Urothelium cell line (cell line): ENCODE measurements at regions not wholly inside any gene's neighbourhood (a gene's known extent, or its start where the extent isn't known, plus 50 kb on each side); places are given as distances from the start of the nearest gene placed in this dataset.
"Not testable (repeated sequence)": the region's sequence is repeated elsewhere in the genome, so short reads cannot be mapped to it uniquely, and the experiment has no call there.

Experiments used
- DNase-seq: peaks from one replicate; pipeline ENCODE4 v3.0.0; 2011; ENCODE audit warnings: low spot score, mixed read lengths
- FAIRE-seq: peaks from 2 replicates; lab custom pipeline; 2011; peaks lifted over from hg19 to GRCh38; lab: Jason Lieb, UNC

DNA sequence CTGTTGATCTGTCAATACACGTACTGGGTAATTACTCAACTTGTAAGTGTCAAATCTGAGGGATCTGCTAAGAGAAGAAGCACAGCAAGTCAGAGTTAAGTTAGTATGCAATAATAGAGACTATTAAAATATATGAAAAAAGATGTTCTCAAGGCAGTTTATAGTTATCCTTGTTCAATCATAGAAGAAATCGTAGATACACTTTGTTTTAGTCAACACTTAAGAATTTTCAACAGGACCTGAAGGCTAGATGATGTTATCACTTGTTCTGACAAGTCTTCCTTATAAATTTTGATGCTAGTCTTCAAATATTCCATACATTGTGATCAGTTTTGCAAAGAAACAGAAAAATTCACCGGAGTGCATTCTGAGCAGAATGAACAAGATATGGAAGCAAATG, 91.1 kb upstream of the KCNQ5 start:
- DNase-seq = no peak
- FAIRE-seq = no peak

DNA sequence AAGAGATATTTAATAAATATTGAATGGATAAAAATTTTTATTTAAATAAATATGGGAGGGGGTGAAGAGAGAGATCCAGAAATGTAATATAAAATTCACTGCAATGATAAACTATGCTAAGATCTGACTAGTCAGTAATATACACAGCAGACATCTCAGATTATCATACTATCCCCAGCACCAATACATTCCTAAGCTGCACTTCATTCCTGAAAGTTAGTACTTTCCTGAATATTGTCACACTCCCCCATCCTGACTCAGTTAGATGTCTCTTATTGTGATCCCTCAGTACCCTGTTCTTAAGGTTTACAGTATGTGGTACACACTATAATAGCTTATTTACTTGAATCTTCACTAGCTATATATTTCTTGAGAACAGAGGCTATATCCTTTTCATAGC, 88.3 kb upstream of the KCNQ5 start:
- no peak for FAIRE-seq
- no peak for DNase-seq

DNA sequence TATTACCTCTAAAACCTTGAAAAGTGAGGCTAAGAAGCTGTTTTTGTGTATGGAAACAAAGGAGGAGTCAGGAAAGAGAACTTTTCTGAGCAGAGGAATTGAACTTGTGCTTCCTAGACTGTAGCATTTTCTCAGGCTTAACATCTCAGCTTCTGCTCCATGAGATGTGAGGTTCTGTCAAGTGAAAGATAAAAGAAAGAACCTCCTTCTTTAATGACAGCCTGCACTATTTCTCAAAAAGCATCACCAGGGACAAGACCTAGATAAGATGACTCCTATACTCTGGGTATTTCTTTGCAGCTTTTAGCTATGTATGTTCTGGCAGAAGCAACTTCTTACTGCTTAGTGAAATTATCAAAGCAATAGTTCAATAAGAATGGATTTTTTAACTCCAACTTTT, 87.6 kb upstream of the KCNQ5 start:
- FAIRE-seq (no peak), DNase-seq (no peak)

DNA sequence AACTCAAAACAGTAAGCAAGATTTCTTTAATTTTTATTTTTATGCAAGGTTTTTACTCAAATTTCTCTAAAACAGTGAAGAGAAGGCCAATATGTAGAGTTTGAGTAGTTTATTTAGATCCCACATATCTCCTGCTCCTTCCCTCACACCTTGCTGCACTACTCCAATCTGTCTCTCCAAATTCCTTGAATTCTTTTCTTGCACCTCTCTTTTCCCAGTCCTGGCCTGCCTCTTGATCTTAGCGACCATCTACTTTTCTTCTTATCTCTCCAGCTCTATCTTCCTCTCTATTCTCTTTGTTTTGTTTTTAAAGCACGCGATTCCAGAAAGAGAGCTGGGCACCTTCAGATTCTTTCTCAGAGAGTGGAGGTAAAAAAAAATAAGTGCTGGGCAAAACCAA, 86.7 kb upstream of the KCNQ5 start:
- DNase-seq (no peak), FAIRE-seq (no peak)

DNA sequence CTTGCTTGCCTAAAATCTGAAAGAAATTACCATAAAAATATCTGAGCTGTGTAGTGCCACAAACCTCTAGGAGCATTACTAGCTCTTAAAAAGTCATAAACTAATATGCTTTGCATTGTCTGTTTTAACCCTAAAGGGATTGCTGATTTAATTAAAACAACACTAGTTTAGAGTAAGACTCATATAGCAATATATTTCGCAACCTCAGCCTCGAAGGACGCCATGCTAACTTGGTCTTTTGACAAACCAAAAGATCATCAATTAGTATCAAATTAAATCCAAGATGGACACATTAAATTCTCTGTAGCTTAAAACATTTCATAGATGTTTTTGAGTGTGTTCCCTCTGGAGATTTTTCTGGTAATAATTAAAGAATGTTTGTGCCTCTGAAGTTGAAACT, 74.8 kb upstream of the KCNQ5 start:
- FAIRE-seq = no peak
- DNase-seq = no peak

DNA sequence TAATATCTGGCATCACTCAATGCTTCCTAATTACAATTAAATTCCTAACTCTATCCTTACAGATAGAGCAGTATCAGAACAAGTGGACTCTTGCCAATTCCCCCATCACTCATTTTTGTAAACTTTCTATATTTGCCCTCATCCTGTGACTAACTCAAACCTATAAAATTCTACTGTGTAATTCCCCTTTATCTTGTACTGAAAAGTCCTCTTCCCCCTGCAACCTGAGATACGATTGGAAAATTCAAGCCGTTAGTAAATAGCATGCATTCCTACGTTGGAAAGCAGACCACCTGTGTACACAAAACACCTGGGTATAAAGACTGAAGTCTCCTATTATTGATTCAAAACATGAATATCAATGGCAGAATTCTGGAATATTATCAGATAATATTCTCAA, 70.4 kb upstream of the KCNQ5 start:
- peak; percentile 6 for DNase-seq
- FAIRE-seq = no peak

DNA sequence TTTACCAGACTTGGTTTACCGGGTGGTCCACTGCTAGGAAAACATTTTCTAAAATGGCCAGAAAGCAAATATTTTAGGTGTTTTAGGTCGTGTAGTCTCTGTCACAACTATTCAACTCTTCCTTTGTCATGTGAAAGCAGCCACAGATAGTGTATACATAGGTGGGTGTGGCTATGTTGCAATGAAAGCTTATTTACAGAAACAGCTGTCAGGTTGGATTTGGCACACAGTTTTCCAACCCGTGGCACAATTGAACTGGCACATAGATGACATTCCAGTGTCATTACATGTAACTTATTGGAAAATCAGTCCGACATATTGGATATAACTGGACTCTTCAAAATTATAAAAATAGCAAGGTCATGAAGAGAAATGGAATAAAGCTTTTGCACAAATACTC, 68.9 kb upstream of the KCNQ5 start:
- peak; percentile 14 for DNase-seq
- no peak for FAIRE-seq

DNA sequence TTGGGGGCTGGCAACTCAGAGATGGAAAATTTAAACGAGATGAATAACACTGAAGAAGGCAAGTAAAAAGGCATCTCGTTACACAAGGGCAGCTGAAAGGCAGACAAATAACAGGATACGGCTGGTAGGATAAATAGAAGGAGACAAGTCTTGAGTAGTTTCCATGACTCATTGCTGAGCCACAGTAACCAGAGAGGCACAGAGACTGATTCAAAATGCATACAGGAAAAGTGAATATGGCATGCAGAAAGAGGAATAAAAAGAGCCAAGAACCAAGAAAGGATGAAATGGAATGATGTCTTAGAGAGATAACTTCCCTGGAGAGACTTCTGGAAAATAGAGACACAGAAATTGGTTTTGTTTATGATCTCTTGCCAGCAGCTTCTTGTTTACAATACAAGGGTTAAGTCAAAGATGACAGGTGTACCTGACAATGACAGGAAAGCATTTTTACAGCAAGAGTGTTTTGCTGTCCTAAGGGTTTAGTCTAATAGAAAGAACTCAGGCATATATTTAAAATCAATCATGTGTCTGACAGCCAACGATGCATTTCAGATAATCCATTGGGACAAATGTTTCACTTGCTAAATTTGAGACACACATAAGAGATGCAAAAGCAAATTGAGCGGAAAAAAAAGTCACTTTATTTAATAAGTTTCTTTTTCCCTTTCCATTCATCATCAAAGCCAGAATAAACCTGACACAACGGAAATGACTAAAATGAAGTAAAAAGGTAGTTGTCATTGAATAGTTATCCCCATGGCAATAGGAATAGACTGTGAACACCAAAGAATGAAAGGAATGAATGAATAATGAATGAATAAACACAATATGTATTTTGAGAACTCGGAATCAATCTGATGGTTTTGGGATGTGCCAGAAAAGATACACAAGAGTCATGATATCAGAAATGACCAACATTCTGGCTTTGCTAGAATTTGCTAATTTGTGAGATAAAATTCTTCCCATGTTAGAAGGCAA, 68.0 kb upstream of the KCNQ5 start:
- peak; percentile 35 for FAIRE-seq
- DNase-seq = peak; percentile 66

DNA sequence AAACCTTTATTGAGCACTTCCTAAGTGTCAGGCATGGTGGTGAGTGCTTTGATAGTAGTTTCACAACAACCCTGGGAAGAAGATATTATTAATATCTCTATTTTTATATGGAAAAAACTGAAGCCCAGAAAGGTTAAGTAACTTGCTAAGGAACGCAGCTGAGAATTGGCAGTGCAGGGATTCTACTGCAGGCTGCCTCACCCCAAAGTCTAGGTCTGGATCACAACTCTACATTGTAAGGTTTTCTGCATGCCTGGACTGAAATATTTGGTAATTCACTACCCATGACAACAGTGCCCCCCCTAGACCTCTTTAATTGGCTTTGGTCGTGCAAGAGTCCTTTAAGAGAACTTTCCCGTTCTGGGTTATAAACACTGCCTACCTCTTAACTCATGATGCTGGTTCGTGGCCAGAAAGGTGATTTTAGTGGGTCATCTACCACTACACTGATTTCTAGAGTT, 67.1 kb upstream of the KCNQ5 start:
- peak; percentile 76 for FAIRE-seq
- DNase-seq = no peak

DNA sequence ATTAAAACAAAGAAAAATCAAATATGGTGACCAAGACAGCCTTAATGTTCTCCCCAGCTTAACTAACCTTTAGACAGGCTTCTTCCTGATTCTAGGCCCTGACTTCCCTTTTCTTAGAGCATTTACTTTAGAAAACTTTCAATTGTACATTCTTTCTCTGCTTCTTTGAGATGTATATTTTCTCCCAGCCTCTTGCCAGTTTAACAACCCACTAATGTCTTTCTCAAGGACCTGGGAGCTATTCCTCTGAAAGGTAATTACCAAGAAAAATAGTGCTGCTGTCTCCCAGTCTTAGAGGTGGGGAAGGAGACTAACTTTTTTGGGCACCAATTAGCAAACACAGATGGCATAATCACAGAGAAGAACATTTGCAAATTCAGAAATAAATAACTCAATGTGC, 62.8 kb upstream of the KCNQ5 start:
- FAIRE-seq (no peak), DNase-seq (no peak)

DNA sequence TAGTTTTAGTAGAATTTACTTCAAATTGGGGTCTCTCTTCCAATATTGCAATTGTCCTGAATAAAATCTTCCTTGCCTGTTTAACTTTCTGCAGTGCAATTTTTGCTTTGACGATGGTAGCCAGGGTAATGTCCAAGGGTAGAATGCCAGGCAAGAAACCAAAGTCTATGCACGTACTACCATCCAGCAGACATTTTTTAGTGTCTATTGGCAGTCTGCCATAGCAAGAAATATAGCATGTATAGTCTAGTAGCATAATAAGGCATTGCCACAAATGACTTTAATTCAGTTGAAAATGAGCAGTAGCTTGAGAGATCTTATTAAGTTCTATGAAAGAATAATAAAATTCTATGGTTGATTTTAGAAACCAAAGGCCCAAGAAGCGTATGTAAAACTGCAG, 62.3 kb upstream of the KCNQ5 start:
- no peak for DNase-seq
- FAIRE-seq = no peak

DNA sequence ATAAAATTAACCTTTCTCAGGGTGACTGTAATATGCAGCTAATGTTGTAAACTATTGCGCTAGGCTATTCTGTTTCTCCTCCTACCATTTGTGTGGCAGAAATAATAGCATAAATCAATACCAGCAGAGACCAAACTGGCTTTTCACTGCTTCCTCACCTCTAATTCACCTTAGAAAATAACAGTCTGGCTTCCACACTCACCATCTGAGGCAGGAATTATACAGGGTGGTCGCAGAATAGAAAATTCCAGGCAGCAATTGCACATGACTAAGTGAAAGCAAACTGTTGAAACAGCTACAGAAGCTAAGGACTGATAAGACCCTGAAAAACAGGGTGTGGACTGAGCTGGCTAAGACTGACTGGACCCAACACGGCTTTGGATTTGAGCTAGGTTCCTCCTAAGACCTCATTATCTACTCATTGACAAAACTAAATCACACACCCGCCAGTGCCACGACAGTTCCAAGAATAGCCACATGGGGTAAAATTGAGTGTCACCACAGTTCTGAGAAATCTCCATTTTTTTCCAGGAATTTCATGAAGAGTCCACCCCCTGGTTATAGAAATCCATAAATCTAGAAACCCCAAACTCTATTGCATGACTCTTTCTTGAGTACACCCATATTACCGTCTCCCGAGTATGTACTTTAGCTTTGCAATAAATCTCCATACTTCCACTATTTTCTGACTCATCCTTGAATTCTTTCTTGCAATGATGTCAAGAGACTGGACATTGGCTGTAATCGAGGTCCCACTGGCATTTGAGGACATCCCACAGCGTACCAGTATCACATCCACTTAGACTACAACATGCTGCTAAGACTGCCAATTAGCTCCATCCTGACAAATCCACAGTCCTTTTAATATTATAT, 60.9 kb upstream of the KCNQ5 start:
- DNase-seq (no peak), FAIRE-seq (no peak)

DNA sequence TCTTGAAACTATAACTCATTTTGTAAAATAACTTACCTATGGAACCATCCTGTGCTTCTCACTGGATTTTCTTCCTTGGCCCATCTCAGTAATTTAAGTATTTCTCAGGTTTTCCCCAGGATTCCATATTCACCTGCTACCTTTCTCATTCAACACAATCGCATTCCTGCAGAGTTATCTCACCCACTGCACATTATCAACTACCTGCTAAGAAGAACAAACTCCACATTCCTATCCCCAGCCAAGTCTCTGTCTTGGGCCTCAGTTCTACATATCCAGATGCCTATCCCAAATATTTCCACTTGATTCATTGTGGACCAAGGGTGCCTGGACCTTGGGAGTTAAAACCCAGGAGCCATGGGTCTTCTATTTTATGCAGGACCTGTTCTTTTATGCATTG, 60.2 kb upstream of the KCNQ5 start:
- FAIRE-seq (no peak), DNase-seq (no peak)

DNA sequence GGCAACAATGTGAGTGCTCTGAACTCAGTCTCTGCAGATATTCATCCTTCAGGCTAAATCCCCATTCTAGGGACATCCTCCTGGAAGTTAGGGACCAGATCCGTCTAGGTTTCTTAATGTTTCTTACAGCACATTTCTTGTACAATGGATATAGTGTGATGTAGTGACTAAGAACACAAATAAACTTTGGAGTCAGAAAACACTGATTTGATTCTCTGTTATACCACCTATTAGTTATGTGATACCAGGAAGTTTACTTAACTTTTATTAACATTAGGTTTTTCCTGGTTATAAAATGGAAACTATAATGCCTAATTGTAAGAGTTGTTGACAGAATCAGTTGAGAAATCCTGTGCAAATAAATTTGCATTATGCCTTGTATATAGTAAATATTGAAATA, 57.6 kb upstream of the KCNQ5 start:
- FAIRE-seq (no peak), DNase-seq (no peak)

DNA sequence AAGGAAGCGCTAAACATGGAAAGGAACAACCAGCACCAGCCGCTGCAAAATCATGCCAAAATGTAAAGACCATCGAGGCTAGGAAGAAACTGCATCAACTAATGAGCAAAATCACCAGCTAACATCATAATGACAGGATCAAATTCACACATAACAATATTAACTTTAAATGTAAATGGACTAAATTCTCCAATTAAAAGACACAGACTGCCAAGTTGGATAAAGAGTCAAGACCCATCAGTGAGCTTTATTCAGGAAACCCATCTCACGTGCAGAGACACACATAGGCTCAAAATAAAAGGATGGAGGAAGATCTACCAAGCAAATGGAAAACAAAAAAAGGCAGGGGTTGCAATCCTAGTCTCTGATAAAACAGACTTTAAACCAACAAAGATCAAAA, 49.9 kb upstream of the KCNQ5 start:
- not testable (repeated sequence) for FAIRE-seq, DNase-seq
